COR-L47 (cell line): ENCODE measurements at regions not wholly inside any gene's neighbourhood (a gene's known extent, or its start where the extent isn't known, plus 50 kb on each side); places are given as distances from the start of the nearest gene placed in this dataset.
"Not testable (repeated sequence)": the region's sequence is repeated elsewhere in the genome, so short reads cannot be mapped to it uniquely, and the experiment has no call there.

Source experiments
- DNase-seq: peaks from one replicate; lab custom pipeline; 2025; lab: John Stamatoyannopoulos, UW

GRCh38 chr14:106670011-106670410 is 1143.6 kb downstream of the TMEM121 start:
- DNase-seq, result no peak

GRCh38 chr14:106674093-106674492 is 1147.7 kb downstream of the TMEM121 start:
- DNase-seq, result not testable (repeated sequence)

GRCh38 chr14:106674509-106675125 is 1148.2 kb downstream of the TMEM121 start:
- not testable (repeated sequence) for DNase-seq

- DNase-seq, result not testable (repeated sequence)
Observed at GRCh38 chr14:106675716-106676115, 1149.3 kb downstream of the TMEM121 start.

DNA sequence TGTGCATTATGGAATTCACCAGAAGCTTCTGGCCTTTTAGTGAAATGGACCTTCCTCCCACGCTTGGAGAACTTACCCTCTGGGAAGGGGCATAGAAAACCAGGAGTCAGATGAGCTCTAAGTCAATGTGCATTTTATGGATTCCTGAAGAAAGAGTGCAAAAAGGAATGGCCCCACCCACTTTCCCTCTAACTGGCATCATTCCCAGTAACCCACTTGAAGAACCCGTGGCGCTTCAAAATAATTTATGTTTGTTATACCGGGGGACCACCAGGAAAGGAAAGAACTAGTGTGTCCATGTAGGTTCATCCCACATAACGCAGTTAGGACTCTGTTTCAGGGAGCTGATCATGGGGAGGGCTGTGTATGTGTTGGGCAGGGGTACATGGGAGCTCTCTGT is 1153.4 kb downstream of the TMEM121 start:
- DNase-seq, result no peak

DNA sequence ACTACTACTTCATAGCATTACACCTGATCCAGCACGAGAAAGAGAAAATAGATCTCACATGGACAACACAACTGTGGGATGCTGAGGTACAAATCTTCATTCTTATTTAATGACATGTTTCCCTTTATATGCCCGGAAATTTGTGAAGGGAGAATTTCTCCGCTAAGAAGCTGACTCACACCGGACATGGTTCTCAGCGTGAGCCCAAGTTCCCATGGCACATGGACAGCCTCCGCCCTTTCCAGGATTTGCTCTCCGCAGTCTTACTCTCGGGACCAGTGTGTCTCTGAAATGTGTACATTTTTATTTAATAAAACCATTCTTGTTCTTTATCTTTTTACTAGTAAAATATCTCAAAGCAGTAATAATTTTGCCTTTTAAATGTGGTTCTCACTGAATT is 1154.8 kb downstream of the TMEM121 start:
- DNase-seq, result no peak

DNA sequence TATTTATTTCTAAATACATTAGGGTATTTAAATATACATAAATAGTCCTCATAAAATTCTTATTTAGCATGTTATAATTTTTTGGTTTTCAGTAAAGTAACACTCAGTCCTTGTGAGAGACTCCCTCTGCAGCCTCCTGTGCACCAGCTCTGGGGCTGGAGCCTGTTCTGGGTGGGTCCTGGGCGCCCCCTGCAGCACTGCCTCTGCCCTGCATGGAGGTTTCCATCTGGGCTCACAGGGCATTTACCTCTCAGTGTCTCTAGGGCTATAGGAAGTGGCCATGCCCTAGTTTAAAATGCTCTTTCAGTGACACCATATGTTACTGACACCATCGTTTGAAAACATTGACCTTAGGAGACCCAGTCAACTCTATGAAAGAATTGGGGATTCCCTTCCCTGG is 1155.2 kb downstream of the TMEM121 start:
- DNase-seq, result no peak

GRCh38 chr14:106683631-106684030 is 1157.2 kb downstream of the TMEM121 start:
- no peak for DNase-seq

- DNase-seq, result no peak
Observed at GRCh38 chr14:106686533-106686932, 1160.2 kb downstream of the TMEM121 start.

- DNase-seq, result no peak
Observed at GRCh38 chr14:106690333-106690891, 1164.0 kb downstream of the TMEM121 start.

DNA sequence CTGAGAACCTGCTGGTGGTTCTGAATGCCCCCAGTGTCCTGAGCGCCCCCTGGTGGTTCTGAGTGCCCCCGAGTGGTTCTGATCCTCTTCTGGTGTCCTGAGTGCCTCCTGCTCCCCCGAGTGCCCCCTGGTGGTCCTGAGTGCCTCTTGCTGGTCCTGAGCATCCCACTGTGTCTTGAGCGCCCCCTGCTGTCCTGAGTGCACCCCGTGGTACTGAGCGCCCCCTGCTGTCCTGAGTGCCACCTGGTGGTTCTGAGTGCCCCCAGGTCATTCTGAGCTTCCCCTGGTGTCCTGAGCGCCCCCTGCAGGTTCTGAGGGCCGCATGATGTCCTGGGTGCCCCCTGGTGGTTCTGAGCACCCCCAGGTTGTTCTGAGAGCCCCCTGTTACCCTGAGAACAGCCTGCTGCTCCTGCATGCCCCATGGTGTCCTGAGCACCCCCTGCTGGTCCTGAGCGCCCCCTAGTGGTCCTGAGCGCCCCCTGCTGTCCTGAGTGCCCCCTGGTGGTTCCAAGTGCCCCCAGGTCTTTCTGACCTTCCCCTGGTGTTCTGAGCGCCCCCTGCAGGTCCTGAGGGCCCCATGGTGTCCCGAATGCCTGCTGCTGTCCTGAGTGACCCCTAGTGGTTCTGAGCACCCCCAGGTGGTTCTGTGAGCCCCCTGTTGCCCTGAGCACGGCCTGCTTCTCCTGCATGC is 1165.4 kb downstream of the TMEM121 start:
- DNase-seq, result no peak

DNA sequence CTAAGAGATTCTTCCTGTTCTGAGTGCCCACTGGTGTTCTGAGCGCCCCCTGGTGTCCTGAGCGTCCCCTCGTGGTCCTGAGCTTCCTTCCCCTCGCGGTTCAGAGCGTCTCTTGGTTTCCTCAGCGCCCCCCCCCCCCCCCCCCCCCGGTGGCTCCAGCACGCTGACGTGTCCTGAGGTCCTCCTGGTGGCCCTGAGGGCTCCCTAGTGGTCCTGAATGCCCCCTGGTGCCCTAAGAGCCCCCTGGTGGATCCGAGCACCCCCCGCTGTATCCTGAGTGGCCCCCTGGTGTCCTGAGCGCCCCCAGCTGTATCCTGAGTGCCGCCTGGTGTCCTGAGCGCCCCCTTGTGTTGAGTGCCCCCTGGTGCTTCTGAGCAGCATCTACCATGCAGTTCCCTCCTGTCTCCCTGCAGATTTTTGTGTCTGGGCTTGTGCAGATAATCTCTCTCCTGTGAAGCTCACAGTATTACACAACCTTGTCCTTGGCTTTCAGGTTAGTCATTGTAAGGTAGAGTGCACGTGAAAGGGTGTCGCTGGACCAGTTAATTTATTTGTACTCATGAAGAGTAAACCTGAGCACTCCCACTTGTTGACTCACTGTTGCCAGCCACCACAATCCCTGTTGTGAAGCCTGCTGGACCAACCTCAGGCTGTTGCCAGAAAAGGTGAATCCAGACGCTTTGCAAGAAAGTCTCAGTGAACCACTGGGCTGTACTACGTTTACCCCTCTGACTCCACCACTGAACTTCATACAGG is 1168.4 kb downstream of the TMEM121 start:
- no peak for DNase-seq

DNA sequence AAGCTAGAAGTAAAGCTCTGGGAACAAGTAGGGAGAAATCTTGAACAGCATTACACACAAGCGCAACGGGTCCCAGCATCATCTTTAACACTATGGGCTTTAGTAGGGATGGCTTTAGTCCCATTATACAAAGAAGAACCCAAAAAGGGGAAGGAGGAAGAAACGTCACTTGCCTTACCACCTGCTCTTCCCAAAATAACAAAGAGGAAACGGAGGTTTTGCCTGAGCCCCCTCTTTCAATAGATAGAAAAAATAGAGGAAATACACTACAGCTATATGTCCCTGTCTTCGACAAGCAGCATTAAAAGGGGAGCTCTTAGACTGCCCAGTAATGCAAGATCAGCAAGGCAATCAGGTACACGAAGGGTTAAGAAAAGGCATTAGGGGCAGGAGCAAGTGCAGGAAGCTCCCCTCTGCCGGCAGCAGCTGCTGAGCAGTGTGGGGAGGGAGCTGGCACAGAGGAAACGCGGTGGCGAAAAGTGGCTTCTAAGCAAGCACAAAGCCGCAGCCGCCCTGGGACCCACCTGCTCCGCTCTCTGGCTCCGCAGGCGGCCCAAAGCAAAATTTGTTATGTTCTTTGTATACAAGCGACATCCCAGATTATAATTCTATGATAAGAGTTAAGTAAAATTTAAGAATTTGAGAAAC is 1172.4 kb downstream of the TMEM121 start:
- not testable (repeated sequence) for DNase-seq

- DNase-seq, result not testable (repeated sequence)
Observed at GRCh38 chr14:106703651-106704050, 1177.3 kb downstream of the TMEM121 start.

GRCh38 chr14:106706488-106706887 is 1180.1 kb downstream of the TMEM121 start:
- not testable (repeated sequence) for DNase-seq

DNA sequence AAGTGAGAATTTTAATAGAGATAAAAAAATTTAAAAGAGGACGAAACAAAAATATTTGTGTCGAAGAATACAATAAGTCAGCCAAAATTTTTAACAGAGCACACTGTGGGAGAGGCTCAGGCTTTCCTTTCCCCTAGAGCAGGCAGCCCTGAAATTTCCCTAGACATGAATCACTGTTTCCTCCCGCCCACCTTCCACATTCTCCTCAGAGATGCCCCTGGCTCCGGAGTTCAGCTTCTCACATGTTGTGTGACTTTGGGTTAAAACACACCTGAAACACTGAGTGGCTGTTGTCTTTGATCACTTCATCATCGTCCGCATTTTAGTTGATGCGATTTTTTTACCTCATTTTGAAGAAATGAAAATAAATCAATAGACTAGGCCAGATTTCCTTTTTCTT is 1183.8 kb downstream of the TMEM121 start:
- DNase-seq, result not testable (repeated sequence)

GRCh38 chr14:106712513-106712912 is 1186.1 kb downstream of the TMEM121 start:
- DNase-seq, result not testable (repeated sequence)

DNA sequence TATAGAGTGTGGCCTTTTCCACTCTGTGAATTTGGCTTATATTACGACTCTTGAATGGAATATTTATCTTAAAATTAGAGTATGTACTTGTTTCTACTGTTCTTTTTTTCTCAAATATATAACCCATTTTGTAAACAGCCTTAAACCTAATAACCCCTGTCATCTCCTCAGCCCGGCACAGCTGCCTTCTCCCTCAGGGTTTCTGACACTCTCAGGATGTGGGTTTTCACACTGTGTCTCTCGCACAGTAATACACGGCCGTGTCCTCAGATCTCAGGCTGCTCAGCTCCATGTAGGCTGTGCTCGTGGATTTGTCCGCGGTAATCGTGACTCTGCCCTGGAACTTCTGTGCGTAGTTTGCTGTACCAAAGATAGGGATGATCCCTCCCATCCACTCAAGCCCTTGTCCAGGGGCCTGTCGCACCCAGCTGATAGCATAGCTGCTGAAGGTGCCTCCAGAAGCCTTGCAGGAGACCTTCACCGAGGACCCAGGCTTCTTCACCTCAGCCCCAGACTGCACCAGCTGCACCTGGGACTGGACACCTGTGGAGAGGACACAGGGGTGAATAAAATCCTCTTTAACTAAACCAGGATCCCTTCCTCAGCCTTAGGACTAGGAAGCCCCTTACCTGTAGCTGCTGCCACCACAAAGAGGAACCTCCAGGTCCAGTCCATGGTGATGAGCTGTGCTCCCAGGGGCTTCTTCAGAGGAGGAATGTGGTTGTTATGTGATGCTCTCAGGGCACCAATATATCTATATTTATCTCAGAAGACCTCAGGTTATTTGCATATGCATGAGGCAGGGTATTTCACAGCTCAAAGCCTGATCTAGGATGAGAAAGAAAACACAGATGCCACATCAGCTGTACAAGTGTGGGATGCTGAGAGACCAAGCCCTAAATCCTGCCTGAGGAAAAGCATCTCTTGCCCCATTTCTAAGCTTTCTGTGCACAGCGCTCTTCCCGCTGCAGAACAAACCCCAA is 1188.4 kb downstream of the TMEM121 start:
- not testable (repeated sequence) for DNase-seq

- not testable (repeated sequence) for DNase-seq
Observed at GRCh38 chr14:106717544-106717943, 1191.2 kb downstream of the TMEM121 start.

- not testable (repeated sequence) for DNase-seq
Observed at GRCh38 chr14:106719880-106720279, 1193.5 kb downstream of the TMEM121 start.

DNA sequence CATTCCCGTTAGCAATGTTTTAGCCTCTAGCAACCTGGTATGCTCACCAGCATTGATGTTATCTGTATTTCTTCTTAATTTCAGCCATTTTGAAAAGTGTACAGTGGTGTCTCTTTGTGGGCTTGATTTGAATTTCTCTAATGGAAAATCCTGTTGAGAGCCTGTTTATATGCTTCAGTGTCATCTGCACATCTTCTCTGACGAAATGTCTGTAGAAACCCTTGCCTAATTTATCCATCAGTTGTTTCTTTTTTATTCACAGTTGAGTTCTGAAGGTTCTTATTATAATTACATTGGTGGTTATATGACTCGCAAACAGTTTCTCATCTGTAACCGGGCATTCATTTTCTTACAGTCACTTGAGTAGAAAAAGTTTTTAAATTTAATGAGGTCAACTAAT is 1195.5 kb downstream of the TMEM121 start:
- DNase-seq, result not testable (repeated sequence)
